Femur (tissue), 1 donor: ENCODE measurements at regions not wholly inside any gene's neighbourhood (a gene's known extent, or its start where the extent isn't known, plus 50 kb on each side); places are given as distances from the start of the nearest gene placed in this dataset.

Experiments
- DNase-seq: peaks from one replicate; pipeline ENCODE4 v3.0.0-alpha.2; 2017

DNA sequence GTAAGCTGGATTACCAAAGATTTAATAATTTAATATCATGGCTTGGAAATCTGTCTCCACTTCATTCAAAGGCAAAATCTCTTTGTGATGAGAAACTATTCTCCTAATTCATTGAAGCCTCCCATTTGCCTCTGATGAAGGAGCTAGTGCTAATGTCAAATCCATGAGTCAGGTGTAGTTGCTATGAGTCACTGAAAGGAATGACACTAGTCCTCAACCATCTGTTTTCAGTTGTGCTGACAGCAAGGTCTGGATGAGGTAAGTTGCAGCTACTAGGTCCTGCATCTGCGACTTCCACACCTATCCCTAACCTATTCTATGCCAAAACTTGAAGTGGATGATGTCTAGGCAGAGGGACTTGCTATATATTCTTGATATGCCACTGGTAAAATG, 324.0 kb upstream of the UBE2E3 start:
- no peak for DNase-seq

DNA sequence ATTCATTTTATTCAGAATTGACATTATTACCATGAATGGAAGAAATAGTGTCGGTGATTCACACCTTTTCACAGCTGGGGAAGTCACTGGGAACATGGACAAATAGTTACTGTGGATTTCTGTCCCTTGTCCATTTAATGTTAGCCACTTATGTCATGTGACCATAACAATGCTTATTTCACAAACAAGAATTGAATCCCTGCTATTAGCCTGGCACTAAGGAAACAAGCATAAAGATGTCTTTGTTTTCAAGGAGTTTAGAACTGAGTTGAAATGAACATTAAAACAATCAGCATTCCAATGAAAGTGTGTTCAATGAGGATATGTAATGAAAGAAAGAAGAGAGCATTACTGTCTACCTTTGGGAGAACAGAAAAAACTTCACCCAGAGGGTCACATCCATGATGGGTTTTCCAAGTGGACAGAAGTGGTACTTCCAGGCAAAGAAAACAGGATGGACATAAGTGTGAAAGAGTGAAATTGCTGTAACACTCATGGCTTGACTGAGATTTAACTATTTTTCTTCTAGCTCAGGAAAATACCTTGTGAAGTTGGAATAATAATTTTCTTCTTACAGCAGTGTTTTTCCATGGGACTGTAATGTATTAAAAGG, 324.5 kb upstream of the UBE2E3 start:
- DNase-seq, result no peak

DNA sequence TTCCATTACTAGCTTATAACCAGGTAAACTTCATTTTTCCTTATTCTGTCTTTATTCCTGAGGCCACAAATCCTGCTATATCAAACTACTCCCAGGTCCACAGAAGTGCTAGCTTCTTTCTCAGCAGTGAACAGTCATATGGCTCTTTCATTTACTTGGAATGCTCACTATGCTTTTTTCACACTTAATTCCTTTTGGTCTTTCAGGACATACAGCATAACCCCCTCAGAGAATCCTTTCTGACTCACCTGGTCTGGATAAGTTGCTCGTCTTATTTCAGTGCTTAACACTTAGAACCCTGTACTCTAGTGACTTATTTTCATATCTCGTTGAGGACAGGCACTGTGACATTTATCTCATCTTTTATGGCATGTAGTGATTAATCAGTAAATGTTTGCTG, 325.0 kb upstream of the UBE2E3 start:
- no peak for DNase-seq

DNA sequence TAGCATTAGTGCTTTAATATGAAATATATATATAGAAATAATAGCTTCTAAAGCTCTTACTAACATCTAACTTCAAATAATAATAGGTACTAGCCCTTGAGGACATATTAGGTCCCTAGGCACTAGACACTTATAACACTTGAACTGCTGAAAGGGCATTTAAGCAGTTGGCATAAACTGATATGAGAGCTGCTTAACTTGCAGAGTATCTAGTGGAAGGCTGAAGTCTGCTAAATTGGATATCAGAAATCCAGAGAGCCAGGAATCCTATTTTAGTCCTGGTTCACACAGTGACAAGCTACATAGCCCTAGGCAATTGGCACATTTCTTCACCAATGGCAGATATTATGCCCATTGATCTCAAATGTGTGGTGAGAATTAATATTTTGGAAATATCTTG, 326.9 kb upstream of the UBE2E3 start:
- no peak for DNase-seq

DNA sequence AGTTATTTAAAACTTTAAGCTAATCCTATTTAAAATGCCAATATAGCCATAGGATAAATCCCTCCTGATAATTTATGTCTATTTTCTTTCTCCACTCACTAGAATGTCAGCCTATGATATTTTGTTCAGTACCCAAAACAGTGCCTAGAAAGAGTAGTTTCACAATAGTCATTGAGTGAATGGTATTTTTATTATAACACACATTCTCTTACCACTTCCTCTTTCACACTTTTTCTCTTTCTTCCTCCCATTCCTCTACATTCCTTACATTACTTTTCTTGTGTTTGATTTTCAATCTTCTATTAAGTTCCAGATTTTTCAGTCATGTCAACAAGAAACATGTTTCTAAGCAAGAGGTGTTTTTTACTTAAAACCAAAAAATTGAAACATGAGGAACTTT, 327.6 kb upstream of the UBE2E3 start:
- DNase-seq, result no peak

DNA sequence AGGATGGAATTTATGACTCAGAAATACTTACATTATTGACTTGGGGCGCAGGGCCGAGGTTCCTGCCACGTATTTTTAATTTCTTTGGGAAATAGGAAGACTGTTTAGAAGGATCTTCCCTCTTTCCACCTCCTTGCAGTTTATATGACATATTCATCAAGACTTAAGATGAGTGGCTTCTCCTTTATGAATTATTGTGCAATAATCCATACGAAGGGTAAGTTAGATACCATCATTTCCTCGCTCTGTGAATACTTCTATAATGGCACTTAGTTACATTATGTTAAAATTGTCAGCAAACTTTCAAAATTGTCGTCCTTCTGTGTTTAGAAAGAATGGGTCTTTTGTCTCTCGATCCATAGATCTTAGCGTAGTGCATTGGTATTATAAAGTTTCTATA, 328.8 kb upstream of the UBE2E3 start:
- DNase-seq, result no peak

DNA sequence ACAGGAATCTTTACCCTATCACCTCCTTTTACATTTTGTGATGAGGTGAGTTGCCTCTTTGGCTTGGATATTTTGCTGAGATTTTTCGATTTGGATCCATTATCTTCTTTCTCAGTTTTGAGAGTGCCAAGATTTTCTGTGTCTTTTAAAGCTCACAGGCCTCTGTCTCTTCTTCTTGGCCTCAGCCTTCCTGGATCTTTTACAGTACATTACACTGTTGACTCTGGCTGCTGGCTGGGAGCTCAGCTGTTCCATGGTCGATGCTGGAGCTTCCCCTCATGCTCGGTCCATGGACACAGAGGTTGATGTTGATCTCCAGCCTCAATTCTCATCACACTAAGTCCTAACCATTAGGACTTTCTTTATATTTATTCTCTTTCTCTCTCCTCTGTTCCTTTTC, 332.8 kb upstream of the UBE2E3 start:
- DNase-seq, result peak; percentile 80

DNA sequence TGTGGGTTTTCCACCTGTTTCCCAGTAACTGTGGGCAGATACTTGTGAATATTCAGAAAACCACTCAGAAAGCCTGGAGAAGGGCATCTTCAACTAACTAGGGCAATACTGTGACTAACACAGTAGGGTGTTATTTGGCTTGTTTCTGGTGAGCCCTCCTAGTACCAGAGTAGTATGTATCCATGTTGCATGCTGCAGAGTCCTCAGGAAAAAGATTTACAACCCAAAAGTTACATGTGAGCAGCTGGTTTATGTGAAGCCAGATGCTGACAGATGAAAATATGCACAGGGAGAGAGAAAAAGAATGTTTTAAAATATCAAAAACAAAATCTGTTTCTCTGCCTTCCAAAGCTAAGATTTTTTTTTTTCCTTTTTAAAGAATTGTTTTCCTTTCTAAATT, 333.2 kb upstream of the UBE2E3 start:
- DNase-seq, result peak; percentile 24

DNA sequence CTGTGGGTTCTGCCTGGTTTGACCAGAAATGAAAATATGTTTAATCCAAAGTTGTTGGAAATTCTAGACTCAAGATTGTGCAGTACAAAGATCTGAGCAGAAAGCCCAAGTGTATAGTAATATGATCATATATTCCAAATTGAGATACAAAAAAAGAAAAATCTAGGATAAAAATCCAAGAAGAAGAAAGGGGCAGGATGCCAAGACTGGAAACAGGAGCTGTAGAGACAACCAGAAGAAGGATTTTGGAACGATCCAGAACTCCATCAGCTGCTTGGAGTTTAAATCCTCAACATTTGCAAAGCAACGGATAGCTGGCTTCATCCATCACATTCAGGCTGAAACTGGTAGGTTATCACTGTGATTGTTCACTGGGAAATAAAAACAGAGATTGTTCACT, 333.6 kb upstream of the UBE2E3 start:
- DNase-seq, result no peak

DNA sequence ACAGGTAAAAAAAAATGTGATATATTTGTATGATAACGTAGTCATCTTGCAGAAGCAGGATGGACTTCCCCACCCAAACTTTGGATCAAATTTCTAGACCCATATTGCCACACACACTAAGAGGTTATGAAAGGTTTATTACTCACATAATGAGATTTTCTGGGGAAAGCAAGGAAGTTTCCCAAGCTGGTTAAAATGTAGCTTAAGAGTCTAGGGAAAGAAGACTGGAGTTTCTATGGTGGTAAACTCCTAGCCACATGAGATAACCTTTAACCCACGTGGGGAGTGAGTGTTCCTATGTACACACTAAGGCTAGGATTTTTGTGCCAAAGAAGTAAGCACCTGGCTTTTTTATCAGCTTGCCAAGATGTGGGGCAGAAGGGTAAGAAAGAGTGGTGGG, 335.7 kb upstream of the UBE2E3 start:
- DNase-seq, result no peak

DNA sequence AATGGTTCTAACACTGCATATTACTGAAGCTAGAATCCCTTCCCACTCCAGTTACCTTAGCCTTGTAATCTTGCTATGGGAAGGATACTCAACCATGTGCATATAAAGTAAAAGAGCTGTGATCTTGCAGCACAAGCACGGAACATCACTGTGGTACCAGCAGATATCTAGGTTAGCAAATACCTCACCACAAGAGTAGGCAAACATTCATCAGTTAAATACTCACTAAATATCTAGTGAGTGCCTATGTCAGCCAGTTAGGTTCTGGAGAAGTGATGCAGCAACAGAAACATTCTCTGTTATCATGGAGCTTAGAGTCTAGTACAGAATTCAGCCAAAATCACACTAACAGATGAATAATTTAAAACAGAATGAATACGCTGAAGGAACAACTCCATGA, 349.6 kb upstream of the UBE2E3 start:
- no peak for DNase-seq

DNA sequence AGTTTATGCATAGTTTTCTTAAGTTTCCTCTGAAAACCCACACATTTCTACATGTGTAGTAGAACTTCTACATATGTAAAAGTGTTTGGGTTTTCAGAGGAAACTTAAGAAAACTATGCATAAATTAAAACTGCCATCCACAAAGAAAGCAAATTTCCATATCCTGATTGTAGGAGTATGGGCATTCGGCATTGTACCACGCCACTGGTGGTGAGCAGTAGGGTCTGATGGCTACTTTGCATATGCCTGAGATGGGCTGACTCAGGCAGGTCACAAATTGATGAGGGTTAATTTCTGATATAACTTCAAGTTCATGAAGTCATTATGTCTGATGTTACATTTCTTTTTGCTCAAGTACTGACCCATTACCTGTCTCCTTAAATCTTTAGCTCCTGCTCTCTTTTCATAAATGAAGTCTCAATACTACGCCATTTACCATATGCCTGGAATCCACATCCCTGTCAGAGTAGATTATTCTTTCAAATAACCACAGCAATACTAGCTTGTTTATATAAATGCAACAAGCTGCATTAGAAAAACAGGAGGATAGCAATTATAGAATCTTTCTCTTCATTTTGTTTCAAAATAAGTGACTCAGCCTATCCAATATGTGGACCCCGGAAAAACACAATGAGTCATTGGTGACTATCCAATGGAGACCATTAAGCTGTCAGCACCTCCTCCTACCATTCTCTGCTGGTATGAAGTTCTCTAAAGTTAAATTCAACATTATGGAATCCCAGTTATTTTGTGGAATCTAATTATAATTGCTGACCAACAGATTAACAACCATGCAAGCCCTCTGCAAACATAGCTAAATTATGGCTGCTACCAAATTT, 355.2 kb upstream of the UBE2E3 start:
- no peak for DNase-seq

DNA sequence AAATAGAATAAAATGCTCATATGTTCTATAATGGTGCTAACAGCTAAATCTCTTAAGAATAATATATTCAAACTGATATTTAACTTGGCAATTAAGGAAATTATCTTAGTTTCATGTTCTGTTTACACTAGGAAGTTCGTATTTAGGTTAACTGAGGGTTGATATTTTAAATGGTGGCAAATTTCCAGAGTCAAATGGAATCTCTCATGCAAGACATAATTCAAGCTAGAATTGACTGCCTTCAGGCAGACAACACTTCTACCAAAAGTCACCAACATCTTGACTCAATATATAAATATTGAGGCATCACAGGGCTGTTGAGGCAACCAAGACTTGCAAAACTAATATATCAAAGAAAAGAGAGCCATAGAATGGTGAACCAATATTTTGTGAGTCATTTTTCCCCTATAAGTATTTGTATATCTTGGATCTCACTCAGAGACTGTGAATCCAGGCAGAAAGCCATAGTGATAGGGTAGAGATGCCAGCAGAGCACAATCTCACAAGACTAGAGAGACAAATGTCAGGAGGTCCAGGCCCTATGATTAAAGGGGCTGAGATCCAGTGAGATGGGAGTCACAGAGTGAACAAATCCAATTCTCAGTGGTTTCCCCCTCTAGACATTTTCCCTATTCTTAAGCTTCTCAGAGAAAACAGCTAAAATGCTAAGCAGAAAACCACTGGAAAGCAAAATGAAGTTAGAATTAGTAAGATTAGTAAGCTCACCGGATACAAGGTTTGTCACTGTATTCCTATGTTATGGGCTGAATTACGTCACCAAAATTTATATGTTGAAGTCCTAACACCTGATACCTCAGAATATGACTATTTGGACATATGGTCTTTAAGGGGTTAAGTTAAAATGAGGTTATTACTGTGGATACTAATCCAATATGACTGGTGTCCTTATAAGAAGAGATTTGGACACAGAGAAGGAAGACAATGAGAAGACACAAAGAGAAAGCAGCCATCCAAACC, 358.2 kb upstream of the UBE2E3 start:
- no peak for DNase-seq

DNA sequence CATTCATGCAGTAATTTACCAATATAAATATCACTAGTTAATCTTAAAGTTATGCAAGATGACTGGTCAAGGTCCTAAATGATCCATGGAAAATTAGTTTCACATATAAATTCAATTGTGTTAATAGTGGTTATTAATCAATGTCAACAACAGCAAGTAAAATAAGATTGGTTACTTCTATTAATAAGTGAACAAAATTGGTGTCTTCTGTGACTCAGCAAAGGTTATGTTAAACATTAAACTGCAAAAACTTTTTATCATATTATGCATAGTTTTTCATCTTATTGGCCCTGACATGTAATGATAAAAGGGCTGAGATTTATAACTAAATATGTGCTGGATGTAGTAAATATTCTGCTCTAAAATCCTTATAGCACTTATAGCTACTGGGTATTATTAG, 359.0 kb upstream of the UBE2E3 start:
- no peak for DNase-seq

DNA sequence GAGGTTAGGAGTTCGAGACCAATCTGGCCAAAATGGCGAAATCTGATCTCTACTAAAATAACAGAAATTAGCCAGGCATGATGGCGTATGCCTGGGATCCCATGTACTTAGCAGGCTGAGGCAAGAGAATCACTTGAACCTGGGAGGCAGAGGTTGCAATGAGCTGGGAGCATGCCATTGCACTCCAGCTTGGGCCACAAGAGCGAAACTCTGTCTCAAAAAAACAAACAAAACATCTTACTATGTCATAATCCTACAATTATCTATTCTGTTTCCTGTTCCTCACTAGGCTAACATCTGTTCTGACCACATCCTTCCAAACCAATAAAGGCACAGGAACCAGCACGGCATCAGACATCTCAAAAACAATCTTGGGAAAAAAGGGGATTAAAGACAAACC, 361.8 kb upstream of the UBE2E3 start:
- DNase-seq, result no peak

DNA sequence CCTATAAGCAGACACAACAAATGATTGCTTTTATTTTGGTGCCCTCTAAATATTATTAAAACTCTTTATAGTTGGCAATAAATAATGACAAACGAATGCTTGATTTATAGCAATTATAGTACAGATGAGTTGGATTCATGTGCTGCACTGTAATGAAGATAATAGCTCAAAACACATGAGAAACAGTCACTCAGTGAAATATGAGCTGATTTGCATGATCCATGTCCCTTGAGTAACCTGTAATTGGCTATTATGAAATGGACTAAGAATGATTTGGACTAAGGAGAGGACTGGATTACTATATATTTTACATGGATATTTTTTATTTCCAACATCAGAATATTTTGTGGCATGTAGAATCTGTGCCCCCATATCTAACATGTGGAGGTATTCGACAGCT, 365.6 kb upstream of the UBE2E3 start:
- no peak for DNase-seq

DNA sequence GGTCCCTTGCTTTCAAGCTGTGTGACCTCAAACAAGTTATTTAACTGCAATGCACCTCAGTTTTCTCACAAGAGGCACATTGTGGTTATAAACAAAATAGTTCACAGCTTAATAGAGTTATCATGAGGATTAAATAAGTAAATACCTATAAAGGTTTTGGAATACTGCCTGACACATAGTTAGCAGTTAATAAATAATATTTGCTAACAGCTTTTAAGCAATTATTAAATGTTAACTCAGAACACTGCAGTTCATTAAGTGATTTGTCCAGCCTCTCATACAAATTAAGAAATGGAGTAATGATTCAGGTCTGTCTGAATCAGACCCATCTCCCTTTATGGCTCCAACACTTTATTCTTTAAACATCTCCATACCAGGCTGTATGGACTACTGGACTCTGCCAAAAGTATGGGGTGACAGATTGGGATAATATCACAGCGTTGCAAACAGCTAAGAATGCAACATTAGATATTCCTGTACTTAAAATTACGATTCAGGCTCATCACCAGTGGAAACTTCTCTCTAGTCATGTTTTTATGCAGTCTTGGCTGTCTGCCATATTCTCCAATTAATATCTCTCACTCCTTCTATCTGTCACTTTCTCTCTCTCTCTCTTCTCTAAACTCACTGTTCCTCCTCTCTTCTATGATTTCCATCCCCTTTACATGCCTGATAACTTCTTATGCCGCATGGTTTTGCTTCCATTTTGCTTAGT, 370.6 kb upstream of the UBE2E3 start:
- no peak for DNase-seq

DNA sequence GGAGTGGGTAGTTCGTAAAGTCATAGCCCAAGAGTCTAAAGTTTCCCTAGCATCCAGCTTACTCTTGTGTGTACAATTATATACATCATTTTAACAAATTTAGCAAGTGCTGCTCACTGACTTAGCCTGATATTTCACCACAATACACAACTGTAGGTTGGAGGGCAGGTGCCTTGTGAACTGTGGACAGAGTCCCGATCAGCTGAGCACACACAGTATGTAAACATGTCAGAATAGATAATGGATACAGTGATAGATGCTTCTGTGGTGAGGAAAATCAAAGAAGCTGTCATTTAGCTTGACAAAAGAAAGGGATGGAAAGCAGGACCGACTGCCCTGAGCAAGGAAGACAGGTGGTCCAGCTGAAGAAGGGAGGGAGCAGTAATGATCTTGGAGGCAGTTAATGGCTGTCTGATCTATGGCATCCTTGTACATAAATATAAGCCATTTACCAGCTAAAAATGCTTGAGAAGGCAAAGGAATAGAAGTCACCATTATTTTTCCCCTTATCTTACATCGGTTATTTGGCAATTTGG, 372.8 kb upstream of the UBE2E3 start:
- no peak for DNase-seq

DNA sequence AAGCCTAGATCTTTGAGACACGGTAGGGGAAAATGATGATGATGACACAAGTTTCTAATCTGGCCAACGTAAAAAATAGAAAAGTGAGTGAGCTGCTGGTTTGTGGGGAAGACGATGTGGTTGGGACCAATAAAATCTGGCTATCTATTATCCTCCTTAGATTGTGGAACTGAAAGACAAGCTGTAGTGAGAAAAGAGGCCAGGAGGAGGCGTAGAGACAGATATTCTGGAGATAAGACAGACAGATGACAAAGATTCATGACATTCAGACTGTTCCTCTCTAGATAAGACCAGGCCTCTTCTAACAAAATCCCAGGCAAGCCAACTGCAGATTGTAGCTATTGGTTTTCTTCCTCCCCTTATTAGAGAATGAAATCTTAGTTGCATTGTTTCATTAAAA, 376.3 kb upstream of the UBE2E3 start:
- no peak for DNase-seq

DNA sequence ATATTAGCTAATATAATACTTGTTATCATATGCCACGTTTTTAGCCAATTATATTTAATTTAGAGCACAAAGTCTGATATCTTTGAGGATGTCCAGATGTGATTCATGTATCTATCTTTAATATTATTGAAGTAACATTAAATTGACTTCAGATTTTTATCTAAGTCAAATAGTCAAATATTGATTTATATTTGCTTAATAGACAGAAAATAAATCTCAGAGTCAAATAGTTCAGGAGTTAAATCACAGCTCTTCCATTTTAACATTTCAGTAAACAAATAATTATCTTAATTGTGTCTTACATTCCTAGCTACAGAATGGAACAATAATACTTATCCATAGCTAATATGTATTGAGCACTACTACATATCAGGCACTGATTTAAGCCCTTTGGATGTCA, 379.4 kb upstream of the UBE2E3 start:
- no peak for DNase-seq

DNA sequence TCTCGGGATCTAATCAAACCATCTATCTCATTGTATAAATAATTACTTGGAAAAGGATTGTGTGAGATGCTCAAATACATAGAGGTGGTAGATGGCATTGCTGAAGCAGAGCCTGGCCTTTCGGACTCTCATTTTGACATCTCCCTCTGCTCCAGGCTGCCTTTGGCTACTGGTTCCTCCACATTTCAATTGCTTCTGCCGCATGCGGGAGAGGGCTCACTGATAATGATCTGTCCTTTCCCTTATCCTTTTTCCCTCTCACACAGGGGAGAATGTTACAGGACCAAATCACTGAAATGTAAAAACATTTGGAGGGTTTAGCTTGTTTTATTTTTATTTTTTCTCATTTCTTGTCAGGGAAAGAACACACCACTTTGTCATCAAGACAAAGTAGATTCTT, 380.6 kb upstream of the UBE2E3 start:
- no peak for DNase-seq

DNA sequence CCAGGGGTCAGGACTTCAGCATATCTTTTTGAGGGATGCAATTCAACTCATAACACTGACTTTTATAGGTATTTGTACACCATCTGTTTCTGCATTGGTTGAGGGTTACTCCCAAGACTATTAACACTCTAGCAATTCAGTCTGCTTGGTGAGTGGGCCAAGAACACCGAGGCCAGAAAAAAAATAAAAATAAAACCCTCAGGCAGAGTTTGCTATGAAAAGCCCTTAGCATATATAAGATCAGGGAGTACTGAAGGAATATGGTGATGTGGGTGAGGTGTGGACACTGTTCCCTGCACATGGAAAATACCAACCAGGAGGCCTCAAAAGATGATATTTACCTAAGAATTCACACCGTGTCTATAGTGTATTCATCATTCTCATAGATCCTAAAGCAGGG, 383.2 kb upstream of the UBE2E3 start:
- no peak for DNase-seq

DNA sequence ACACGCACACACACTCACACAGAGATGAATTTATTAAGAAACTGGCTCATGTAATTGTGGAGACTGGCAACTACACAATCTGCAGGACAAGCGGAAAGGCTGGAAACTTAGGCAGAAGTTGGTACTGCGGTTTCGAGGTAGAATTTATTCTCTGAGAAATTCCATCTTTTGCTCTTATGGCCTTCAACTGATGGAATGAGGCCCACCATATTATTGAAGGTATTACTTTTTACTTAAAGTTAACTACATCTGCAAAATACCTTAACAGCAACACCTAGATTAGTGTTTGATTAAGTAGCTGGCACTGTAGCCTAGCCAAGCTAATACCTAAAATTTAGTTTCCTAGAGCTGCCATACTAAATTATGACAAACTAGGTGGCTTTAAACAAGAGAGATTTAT, 384.0 kb upstream of the UBE2E3 start:
- no peak for DNase-seq
